BLaER1 (cell line): ENCODE measurements at regions not wholly inside any gene's neighbourhood (a gene's known extent, or its start where the extent isn't known, plus 50 kb on each side); places are given as distances from the start of the nearest gene placed in this dataset.

Experiments used
- H3K27ac ChIP-seq: shearing (Covaris generic); formaldehyde crosslinking; 2 replicates; pipeline ENCODE4 v1.8.1; 2022
- H3K27me3 ChIP-seq: shearing (Covaris generic); formaldehyde crosslinking; 2 replicates; pipeline ENCODE4 v1.8.1; 2022
- H3K36me3 ChIP-seq: shearing (Covaris generic); formaldehyde crosslinking; 2 replicates; pipeline ENCODE4 v1.8.1; 2022
- H3K4me1 ChIP-seq: shearing (Covaris generic); formaldehyde crosslinking; 2 replicates; pipeline ENCODE4 v1.8.1; 2022
- H3K4me2 ChIP-seq: shearing (Covaris generic); formaldehyde crosslinking; 2 replicates; pipeline ENCODE4 v1.8.1; 2022
- H3K4me3 ChIP-seq: shearing (Covaris generic); formaldehyde crosslinking; 2 replicates; pipeline ENCODE4 v1.8.1; 2022
- H3K9ac ChIP-seq: shearing (Covaris generic); formaldehyde crosslinking; 2 replicates; pipeline ENCODE4 v1.8.1; 2022
- H3K9me3 ChIP-seq: shearing (Covaris generic); formaldehyde crosslinking; 2 replicates; pipeline ENCODE4 v1.8.1; 2022
- H4K20me1 ChIP-seq: shearing (Covaris generic); formaldehyde crosslinking; 2 replicates; pipeline ENCODE4 v1.8.1; 2022
- Cebpa-rat ChIP-seq: shearing (Covaris generic); IDR thresholded peaks from 2 replicates; pipeline ENCODE4 v1.8.1; 2022

DNA sequence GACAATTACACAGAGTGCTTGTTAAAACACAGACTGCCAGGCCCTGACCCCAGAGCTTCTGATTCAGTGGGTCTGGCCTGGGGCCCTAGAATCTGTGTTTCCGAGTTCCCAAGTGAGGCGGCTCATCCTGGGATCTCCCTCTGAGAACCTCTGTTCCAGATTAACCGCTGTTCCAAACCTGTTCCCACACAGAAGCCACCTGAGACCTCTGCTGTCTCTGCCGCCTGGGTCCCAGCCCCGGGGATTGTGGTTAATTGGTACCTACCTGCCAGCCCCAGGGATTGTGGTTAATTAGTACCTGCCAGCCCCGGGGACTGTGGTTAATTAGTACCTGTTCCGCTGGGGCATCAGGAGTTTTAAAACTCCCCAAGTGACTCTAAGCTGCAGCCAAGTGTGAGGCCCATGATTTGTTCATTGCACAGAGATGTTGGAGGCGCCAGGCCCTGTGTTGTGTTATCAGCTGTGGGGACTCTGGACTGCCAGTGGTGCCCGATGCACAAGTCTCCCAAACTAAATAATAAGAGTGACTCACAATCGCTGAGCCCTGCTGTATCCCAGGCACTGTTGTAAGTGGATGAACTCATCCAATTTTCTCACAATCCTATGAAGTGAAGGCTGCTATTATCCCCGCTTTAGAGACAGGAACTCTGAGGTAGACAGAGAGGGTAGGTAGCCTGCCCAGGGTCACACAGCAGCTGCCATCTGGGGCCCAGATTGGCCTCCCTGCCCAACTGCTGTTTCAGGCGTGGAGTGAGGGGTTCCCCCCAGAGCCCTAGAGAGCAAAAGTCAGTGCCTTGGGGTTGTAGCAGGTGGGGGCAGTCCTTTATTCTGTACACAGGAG is 219.7 kb downstream of the IRF8 start:
- Histone ChIP-seq H4K20me1 (no peaks in the 10 kb centered on the region), H3K27me3 (no peaks in the 10 kb centered on the region; the same call in 1 of the 2 replicates), H3K27ac (no peak overlapping the region), H3K36me3 (no peaks in the 10 kb centered on the region), H3K4me3 (no peak overlapping the region), H3K9ac (no peak overlapping the region), H3K4me2 (no peak overlapping the region), H3K4me1 (no peaks in the 10 kb centered on the region), H3K9me3 (no peaks in the 10 kb centered on the region)
- no peak for TF ChIP-seq Cebpa-rat

DNA sequence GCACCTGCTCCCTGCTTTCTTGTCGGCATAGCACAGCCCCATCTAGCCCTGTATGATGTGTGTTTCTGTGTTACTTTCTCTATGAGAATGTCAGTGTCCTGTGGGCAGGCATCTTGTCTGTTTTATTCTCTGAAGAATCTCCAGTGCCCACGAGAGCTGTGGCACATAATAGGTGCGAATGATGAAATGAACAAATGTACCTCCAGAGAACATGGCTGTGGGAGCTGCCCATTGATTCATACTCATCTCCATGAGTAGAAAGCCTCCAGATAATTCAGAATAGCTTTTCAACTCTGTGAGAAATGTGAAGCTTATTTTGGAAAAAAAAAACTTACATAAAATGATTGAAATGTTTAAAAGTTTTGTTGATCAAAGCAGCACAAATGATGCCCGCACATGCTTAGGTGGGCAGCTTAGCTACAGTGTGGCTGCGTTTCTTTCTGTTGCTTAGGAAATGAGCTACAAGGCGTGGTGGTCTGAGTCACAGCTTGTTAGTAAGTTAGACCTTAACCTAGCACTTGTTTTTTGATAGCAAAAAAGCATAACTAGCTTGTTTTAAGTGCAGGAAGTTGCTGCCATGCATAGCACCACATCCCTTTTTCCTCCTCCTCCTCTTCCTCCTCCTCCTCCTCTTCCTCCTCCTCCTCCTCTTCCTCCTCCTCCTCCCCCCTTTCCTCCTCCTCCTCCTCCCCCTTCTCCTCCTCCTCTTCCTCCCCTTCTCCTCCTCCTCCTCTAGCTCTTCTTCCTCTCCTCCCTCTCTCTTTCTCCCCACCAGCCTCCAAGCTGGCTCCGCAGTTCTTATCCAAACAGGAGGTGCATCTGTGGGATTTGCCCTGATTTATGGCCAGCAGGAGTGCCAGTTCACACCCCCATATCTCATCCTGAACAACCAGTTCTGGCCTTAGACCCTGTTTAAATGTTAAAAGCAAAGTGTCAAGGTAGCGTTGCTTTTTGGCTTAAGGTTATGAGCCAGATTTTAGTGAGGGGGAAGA is 221.5 kb downstream of the IRF8 start:
- Histone ChIP-seq H3K4me3 (no peak overlapping the region), H3K4me1 (no peaks in the 10 kb centered on the region), H3K9me3 (no peaks in the 10 kb centered on the region), H3K36me3 (no peaks in the 10 kb centered on the region), H3K4me2 (no peak overlapping the region), H4K20me1 (no peaks in the 10 kb centered on the region), H3K9ac (no peak overlapping the region), H3K27ac (no peak overlapping the region), H3K27me3 (no peaks in the 10 kb centered on the region; the same call in 1 of the 2 replicates)
- no peak for TF ChIP-seq Cebpa-rat

DNA sequence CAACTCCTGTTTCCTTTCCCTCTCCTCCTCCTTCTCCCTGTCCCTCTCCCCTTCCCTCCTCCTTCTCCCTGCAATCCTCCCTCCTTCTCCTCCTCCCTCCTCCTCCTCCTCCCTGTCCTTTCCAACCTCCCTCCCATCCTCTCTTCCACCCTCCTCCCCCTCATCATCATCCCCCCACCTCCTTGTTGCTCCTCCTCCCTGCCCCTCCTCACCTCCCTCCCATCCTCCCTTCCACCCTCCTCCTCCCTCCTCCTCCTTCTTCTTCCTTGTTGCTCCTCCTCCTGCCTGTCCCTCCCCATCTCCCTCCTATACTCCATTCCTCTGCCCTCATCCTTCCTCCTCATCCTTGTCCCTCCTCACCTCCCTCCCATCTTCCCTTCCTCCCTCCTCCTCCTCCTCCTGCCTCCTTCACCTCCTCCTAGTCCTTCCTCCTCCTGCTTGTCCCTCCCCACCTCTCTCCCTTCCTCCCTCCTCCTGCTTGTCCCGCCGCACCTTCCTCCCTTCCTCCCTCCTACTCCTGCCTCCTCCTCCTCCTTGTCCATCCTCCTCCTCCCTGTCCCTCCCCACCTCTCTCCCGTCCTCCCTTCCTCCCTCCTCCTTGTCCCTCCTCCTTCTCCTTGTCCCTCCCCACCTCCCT is 222.5 kb downstream of the IRF8 start:
- no peak for TF ChIP-seq Cebpa-rat
- no peaks in the 10 kb centered on the region for H3K36me3 ChIP-seq
- no peak overlapping the region for H3K4me2 ChIP-seq
- no peak overlapping the region for H3K9ac ChIP-seq
- H3K27me3 ChIP-seq = no peaks in the 10 kb centered on the region; the same call in 1 of the 2 replicates
- H3K4me1 ChIP-seq = no peaks in the 10 kb centered on the region
- H3K4me3 ChIP-seq = no peak overlapping the region
- no peak overlapping the region for H3K27ac ChIP-seq
- no peaks in the 10 kb centered on the region for H4K20me1 ChIP-seq
- no peaks in the 10 kb centered on the region for H3K9me3 ChIP-seq

- Histone ChIP-seq H3K4me3 (no peak overlapping the region), H3K27ac (no peak overlapping the region), H3K4me1 (no peaks in the 10 kb centered on the region), H3K4me2 (no peak overlapping the region), H3K9me3 (no peaks in the 10 kb centered on the region), H3K36me3 (no peaks in the 10 kb centered on the region), H4K20me1 (no peaks in the 10 kb centered on the region), H3K9ac (no peak overlapping the region), H3K27me3 (no peaks in the 10 kb centered on the region; the same call in 1 of the 2 replicates)
- no peak for TF ChIP-seq Cebpa-rat
These were observed 223.8 kb downstream of the IRF8 start for GRCh38 chr16:86122681-86123342.

- Histone ChIP-seq H4K20me1 (no peaks in the 10 kb centered on the region), H3K27ac (no peak overlapping the region), H3K4me1 (no peaks in the 10 kb centered on the region), H3K9me3 (no peaks in the 10 kb centered on the region), H3K36me3 (no peaks in the 10 kb centered on the region), H3K4me3 (no peak overlapping the region), H3K27me3 (no peaks in the 10 kb centered on the region; the same call in 1 of the 2 replicates), H3K4me2 (no peak overlapping the region), H3K9ac (no peak overlapping the region)
- TF ChIP-seq Cebpa-rat = no peak
These were observed 225.4 kb downstream of the IRF8 start for GRCh38 chr16:86124321-86124720.

GRCh38 chr16:86126891-86127290 is 227.9 kb downstream of the IRF8 start:
- H3K27me3 ChIP-seq = no peaks in the 10 kb centered on the region; the same call in 1 of the 2 replicates
- no peak for TF ChIP-seq Cebpa-rat
- H3K9me3 ChIP-seq = no peaks in the 10 kb centered on the region
- no peak overlapping the region for H3K27ac ChIP-seq
- no peak overlapping the region for H3K9ac ChIP-seq
- H3K4me2 ChIP-seq = no peak overlapping the region
- H4K20me1 ChIP-seq = no peaks in the 10 kb centered on the region
- H3K4me3 ChIP-seq = no peak overlapping the region
- no peaks in the 10 kb centered on the region for H3K36me3 ChIP-seq
- H3K4me1 ChIP-seq = no peaks in the 10 kb centered on the region

DNA sequence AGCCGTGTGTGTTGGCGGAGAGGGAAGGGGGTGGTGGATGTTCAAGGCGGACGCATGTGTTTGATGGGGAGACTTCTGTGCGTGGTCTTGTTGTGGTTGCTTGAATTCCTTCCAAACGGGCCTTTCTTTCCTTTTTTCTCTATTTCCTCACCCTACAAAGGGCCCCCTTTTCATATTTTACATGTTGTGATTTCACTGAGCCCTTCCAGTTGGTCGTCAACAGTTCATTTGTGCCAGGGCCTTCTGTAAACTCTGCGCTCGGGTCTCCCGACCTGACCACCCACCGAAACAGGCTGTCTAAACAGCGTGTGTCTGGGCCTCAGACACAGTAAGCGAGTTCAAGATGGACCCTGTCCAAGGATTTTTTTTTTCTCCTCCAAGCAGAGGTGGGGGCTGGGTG is 228.4 kb downstream of the IRF8 start:
- H3K4me2 ChIP-seq = no peak overlapping the region
- no peaks in the 10 kb centered on the region for H3K9me3 ChIP-seq
- H3K4me3 ChIP-seq = no peak overlapping the region
- no peaks in the 10 kb centered on the region for H3K36me3 ChIP-seq
- no peak overlapping the region for H3K27ac ChIP-seq
- no peaks in the 10 kb centered on the region for H3K4me1 ChIP-seq
- H3K9ac ChIP-seq = no peak overlapping the region
- no peaks in the 10 kb centered on the region for H4K20me1 ChIP-seq
- no peak for TF ChIP-seq Cebpa-rat
- H3K27me3 ChIP-seq = no peaks in the 10 kb centered on the region; the same call in 1 of the 2 replicates

DNA sequence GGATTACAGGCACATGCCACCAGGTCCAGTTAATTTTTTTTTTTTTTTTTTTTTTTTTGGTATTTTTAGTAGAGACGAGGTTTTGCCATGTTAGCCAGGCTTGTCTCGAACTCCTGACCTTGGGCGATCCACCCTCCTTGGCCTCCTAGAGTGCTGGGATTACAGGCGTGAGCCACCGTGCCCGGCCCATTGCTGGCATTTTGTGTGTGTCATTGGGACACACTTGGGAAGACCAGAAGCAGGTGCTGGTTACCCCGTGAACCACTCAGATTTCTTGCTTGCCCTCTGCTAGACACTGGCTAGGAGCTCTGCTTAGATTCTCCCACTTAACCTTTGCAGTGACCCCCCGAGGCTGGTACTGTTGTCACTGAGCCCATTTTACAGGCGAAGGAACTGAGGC is 229.3 kb downstream of the IRF8 start:
- H3K9me3 ChIP-seq = no peaks in the 10 kb centered on the region
- TF ChIP-seq Cebpa-rat = no peak
- H4K20me1 ChIP-seq = no peaks in the 10 kb centered on the region
- no peaks in the 10 kb centered on the region for H3K36me3 ChIP-seq
- no peak overlapping the region for H3K4me3 ChIP-seq
- no peak overlapping the region for H3K9ac ChIP-seq
- no peaks in the 10 kb centered on the region for H3K27me3 ChIP-seq
- no peak overlapping the region for H3K4me2 ChIP-seq
- no peak overlapping the region for H3K27ac ChIP-seq
- no peaks in the 10 kb centered on the region for H3K4me1 ChIP-seq

GRCh38 chr16:86129541-86129940 is 230.6 kb downstream of the IRF8 start:
- Histone ChIP-seq H3K4me1 (no peaks in the 10 kb centered on the region), H3K9ac (no peak overlapping the region), H3K27me3 (no peaks in the 10 kb centered on the region), H3K9me3 (no peaks in the 10 kb centered on the region), H3K4me2 (no peak overlapping the region), H4K20me1 (no peaks in the 10 kb centered on the region), H3K36me3 (no peaks in the 10 kb centered on the region), H3K27ac (no peak overlapping the region), H3K4me3 (no peak overlapping the region)
- no peak for TF ChIP-seq Cebpa-rat
